ENCODE measurements at regions not wholly inside any gene's neighbourhood (a gene's known extent, or its start where the extent isn't known, plus 50 kb on each side); places are given as distances from the start of the nearest gene placed in this dataset.
A peak's percentile ranks its signal among the peaks of the same experiment; 100 is the strongest.

DNA sequence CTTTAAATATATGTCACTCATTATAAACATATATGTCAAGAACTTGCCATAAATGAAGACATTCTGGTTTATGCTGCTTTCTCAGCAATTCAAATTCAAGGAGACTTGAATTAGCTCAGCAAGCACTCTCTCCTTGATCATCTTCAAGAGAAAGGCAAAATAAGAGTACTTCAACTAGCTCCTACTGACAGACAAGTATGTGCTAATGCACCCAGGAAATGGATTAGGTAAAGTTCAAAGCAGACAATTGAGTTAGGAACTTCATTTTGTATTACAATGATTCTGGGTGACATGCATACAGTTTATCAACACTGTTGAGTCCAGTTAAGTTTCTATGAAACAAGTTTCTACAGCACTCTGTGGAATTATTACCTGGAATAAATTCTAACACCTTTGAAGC lies 455.9 kb upstream of the USP15 start:
- H3K18ac ChIP-seq (ENCODE audit: low read depth in 1 of 2, low read length in 2 of 2), result no peak overlapping the region
- H2BK5ac ChIP-seq (ENCODE audit: low read depth, low read length, poor library complexity, severe bottlenecking), result no peak overlapping the region
- H3K4me2 ChIP-seq (ENCODE audit: low read length, poor library complexity, severe bottlenecking), result no peak overlapping the region
- H4K91ac ChIP-seq (ENCODE audit: low read length), result no peak overlapping the region
- no peak overlapping the region for H3K23ac ChIP-seq (ENCODE audit: low read length in 2 of 2)
- H3K4me3 ChIP-seq (ENCODE audit: insufficient read depth in 1 of 2, low read depth in 1 of 2, low read length in 2 of 2), result no peak overlapping the region
- H3K4ac ChIP-seq (ENCODE audit: low read depth in 1 of 2, low read length in 2 of 2), result no peak overlapping the region
- H3K79me1 ChIP-seq (replicated peaks; ENCODE audit: low read length, poor library complexity, severe bottlenecking), result no peaks in the 10 kb centered on the region
- no peak overlapping the region for H2AFZ ChIP-seq (ENCODE audit: low read depth, low read length)
- H2AK5ac ChIP-seq (ENCODE audit: low read length, severe bottlenecking), result no peak overlapping the region
- H3K9ac ChIP-seq (ENCODE audit: low read length), result no peak overlapping the region
- H3K27ac ChIP-seq (ENCODE audit: low read length, poor library complexity, severe bottlenecking), result no peak overlapping the region
- H2BK15ac ChIP-seq (ENCODE audit: low read depth, poor library complexity, severe bottlenecking), result no peak overlapping the region
- H3K9me3 ChIP-seq (ENCODE audit: control insufficient read depth, low read length), result peaks cover 15% of the 10 kb centered on the region
- no peaks in the 10 kb centered on the region for H3K4me1 ChIP-seq (ENCODE audit: control insufficient read depth, insufficient read depth, low read depth, low read length)
- H3K36me3 ChIP-seq (ENCODE audit: control insufficient read depth in 1 of 2, insufficient read depth in 2 of 2, low read depth in 1 of 2, low read length in 2 of 2), result no peaks in the 10 kb centered on the region
- no peak overlapping the region for H4K8ac ChIP-seq (ENCODE audit: low read length)
- H3K14ac ChIP-seq (ENCODE audit: low read length in 2 of 2), result no peak overlapping the region
- no peak for DNase-seq
- no peak overlapping the region for H2BK12ac ChIP-seq (ENCODE audit: low read length in 2 of 2)
- H2BK120ac ChIP-seq (ENCODE audit: low read depth, low read length), result no peak overlapping the region
- no peaks in the 10 kb centered on the region for H3K27me3 ChIP-seq (ENCODE audit: control insufficient read depth in 1 of 2, insufficient read depth in 1 of 2, low read length in 2 of 2)

DNA sequence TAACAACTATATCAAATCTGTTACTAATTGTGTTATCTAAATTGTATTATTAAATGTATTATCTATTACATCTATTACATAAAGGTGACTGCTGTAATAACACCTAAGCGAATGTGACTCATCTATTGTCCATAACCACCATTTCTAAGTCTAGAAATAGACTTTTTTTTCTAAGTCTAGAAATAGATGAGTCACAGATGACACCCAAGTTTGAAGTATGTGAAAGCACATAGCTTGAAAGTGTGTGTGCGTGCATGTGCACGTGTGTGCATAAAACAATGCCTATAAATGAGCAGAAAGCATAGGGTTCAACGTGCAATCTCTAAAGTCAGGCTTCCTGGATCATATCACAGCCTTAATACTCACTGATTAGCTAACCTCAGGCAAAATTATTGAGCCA lies 451.3 kb upstream of the USP15 start:
- Histone ChIP-seq H2BK12ac (ENCODE audit: low read length in 2 of 2) (no peak overlapping the region), H4K8ac (ENCODE audit: low read length) (no peak overlapping the region), H3K4me3 (ENCODE audit: insufficient read depth in 1 of 2, low read depth in 1 of 2, low read length in 2 of 2) (no peak overlapping the region), H3K79me1 (replicated peaks; ENCODE audit: low read length, poor library complexity, severe bottlenecking) (no peaks in the 10 kb centered on the region), H3K36me3 (ENCODE audit: control insufficient read depth in 1 of 2, insufficient read depth in 2 of 2, low read depth in 1 of 2, low read length in 2 of 2) (no peaks in the 10 kb centered on the region), H2AK5ac (ENCODE audit: low read length, severe bottlenecking) (no peak overlapping the region), H2BK5ac (ENCODE audit: low read depth, low read length, poor library complexity, severe bottlenecking) (no peak overlapping the region), H3K23ac (ENCODE audit: low read length in 2 of 2) (no peak overlapping the region), H2BK15ac (ENCODE audit: low read depth, poor library complexity, severe bottlenecking) (no peak overlapping the region), H3K4ac (ENCODE audit: low read depth in 1 of 2, low read length in 2 of 2) (no peak overlapping the region), H3K9me3 (ENCODE audit: control insufficient read depth, low read length) (peaks cover 6% of the 10 kb centered on the region), H2AFZ (ENCODE audit: low read depth, low read length) (no peak overlapping the region), H3K4me2 (ENCODE audit: low read length, poor library complexity, severe bottlenecking) (no peak overlapping the region), H3K9ac (ENCODE audit: low read length) (no peak overlapping the region), H4K91ac (ENCODE audit: low read length) (no peak overlapping the region), H3K18ac (ENCODE audit: low read depth in 1 of 2, low read length in 2 of 2) (no peak overlapping the region), H3K27ac (ENCODE audit: low read length, poor library complexity, severe bottlenecking) (no peak overlapping the region), H3K4me1 (ENCODE audit: control insufficient read depth, insufficient read depth, low read depth, low read length) (no peaks in the 10 kb centered on the region), H2BK120ac (ENCODE audit: low read depth, low read length) (no peak overlapping the region), H3K27me3 (ENCODE audit: control insufficient read depth in 1 of 2, insufficient read depth in 1 of 2, low read length in 2 of 2) (no peaks in the 10 kb centered on the region), H3K14ac (ENCODE audit: low read length in 2 of 2) (no peak overlapping the region)
- WGBS, result 100% methylated on average over 1 of the region's 4 CpGs
- DNase-seq, result no peak

DNA sequence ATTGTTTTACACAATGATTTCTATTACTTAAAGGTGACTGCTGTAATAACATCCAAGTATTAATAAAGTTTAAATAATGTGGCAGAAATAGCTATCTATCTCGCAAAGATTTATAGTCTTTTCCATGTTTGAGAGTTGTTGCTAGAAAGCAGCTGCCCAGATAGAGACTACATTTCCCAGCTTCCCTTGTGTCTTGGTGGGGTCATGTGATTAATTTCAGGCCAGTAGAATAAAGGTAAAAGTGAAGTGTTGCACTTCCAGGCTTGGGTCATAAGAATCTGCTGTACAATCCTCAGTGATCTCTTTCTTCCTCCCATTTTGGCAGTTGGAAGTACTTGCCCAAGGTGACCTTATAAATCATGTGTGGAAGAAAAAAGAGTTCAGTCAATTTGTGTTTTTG lies 449.7 kb upstream of the USP15 start:
- no peak overlapping the region for H3K23ac ChIP-seq (ENCODE audit: low read length in 2 of 2)
- H4K8ac ChIP-seq (ENCODE audit: low read length), result no peak overlapping the region
- H2BK5ac ChIP-seq (ENCODE audit: low read depth, low read length, poor library complexity, severe bottlenecking), result no peak overlapping the region
- H3K4ac ChIP-seq (ENCODE audit: low read depth in 1 of 2, low read length in 2 of 2), result no peak overlapping the region
- H3K27ac ChIP-seq (ENCODE audit: low read length, poor library complexity, severe bottlenecking), result no peak overlapping the region
- no peaks in the 10 kb centered on the region for H3K79me1 ChIP-seq (replicated peaks; ENCODE audit: low read length, poor library complexity, severe bottlenecking)
- H3K9me3 ChIP-seq (ENCODE audit: control insufficient read depth, low read length), result peaks cover 6% of the 10 kb centered on the region
- no peaks in the 10 kb centered on the region for H3K27me3 ChIP-seq (ENCODE audit: control insufficient read depth in 1 of 2, insufficient read depth in 1 of 2, low read length in 2 of 2)
- no peak for DNase-seq
- H2AFZ ChIP-seq (ENCODE audit: low read depth, low read length), result no peak overlapping the region
- H3K36me3 ChIP-seq (ENCODE audit: control insufficient read depth in 1 of 2, insufficient read depth in 2 of 2, low read depth in 1 of 2, low read length in 2 of 2), result no peaks in the 10 kb centered on the region
- no peak overlapping the region for H2BK12ac ChIP-seq (ENCODE audit: low read length in 2 of 2)
- no peak overlapping the region for H3K14ac ChIP-seq (ENCODE audit: low read length in 2 of 2)
- H4K91ac ChIP-seq (ENCODE audit: low read length), result no peak overlapping the region
- H3K18ac ChIP-seq (ENCODE audit: low read depth in 1 of 2, low read length in 2 of 2), result no peak overlapping the region
- H3K4me3 ChIP-seq (ENCODE audit: insufficient read depth in 1 of 2, low read depth in 1 of 2, low read length in 2 of 2), result no peak overlapping the region
- WGBS, result 88% methylated on average over 1 of the region's 1 CpG
- H3K9ac ChIP-seq (ENCODE audit: low read length), result no peak overlapping the region
- no peak overlapping the region for H2BK15ac ChIP-seq (ENCODE audit: low read depth, poor library complexity, severe bottlenecking)
- no peak overlapping the region for H3K4me2 ChIP-seq (ENCODE audit: low read length, poor library complexity, severe bottlenecking)
- no peaks in the 10 kb centered on the region for H3K4me1 ChIP-seq (ENCODE audit: control insufficient read depth, insufficient read depth, low read depth, low read length)
- H2BK120ac ChIP-seq (ENCODE audit: low read depth, low read length), result no peak overlapping the region
- no peak overlapping the region for H2AK5ac ChIP-seq (ENCODE audit: low read length, severe bottlenecking)

DNA sequence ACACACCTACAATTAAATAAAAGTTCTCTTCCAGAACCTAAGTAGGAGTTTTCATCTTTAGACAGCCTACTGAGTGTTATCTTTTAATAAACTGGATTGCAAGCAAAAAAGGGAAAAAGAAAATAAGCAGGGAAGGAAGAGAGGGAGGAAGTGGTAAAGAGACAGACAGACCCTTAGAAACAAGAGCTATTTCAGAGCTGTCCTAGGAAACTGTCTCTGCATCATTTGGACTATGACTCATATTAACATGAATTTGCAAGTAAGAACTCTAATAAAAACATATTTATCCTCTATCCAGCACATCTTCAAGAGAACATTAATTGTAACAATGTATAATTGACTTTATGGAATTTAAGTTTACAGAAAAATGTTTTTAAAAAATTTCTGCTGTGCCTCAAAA lies 438.8 kb upstream of the USP15 start:
- H3K4me2 ChIP-seq (ENCODE audit: low read length, poor library complexity, severe bottlenecking), result no peak overlapping the region
- no peak overlapping the region for H4K8ac ChIP-seq (ENCODE audit: low read length)
- H2AFZ ChIP-seq (ENCODE audit: low read depth, low read length), result no peak overlapping the region
- H3K23ac ChIP-seq (ENCODE audit: low read length in 2 of 2), result no peak overlapping the region
- H2BK120ac ChIP-seq (ENCODE audit: low read depth, low read length), result no peak overlapping the region
- peaks cover 3% of the 10 kb centered on the region for H3K9me3 ChIP-seq (ENCODE audit: control insufficient read depth, low read length)
- no peak overlapping the region for H2BK12ac ChIP-seq (ENCODE audit: low read length in 2 of 2)
- H3K18ac ChIP-seq (ENCODE audit: low read depth in 1 of 2, low read length in 2 of 2), result no peak overlapping the region
- no peaks in the 10 kb centered on the region for H3K27me3 ChIP-seq (ENCODE audit: control insufficient read depth in 1 of 2, insufficient read depth in 1 of 2, low read length in 2 of 2)
- no peak overlapping the region for H2BK15ac ChIP-seq (ENCODE audit: low read depth, poor library complexity, severe bottlenecking)
- H3K14ac ChIP-seq (ENCODE audit: low read length in 2 of 2), result no peak overlapping the region
- H2AK5ac ChIP-seq (ENCODE audit: low read length, severe bottlenecking), result no peak overlapping the region
- H3K4me3 ChIP-seq (ENCODE audit: insufficient read depth in 1 of 2, low read depth in 1 of 2, low read length in 2 of 2), result no peak overlapping the region
- no peak overlapping the region for H3K27ac ChIP-seq (ENCODE audit: low read length, poor library complexity, severe bottlenecking)
- no peaks in the 10 kb centered on the region for H3K4me1 ChIP-seq (ENCODE audit: control insufficient read depth, insufficient read depth, low read depth, low read length)
- no peaks in the 10 kb centered on the region for H3K79me1 ChIP-seq (replicated peaks; ENCODE audit: low read length, poor library complexity, severe bottlenecking)
- H3K36me3 ChIP-seq (ENCODE audit: control insufficient read depth in 1 of 2, insufficient read depth in 2 of 2, low read depth in 1 of 2, low read length in 2 of 2), result no peaks in the 10 kb centered on the region
- H4K91ac ChIP-seq (ENCODE audit: low read length), result no peak overlapping the region
- no peak overlapping the region for H3K9ac ChIP-seq (ENCODE audit: low read length)
- peak; percentile 47 for DNase-seq
- H3K4ac ChIP-seq (ENCODE audit: low read depth in 1 of 2, low read length in 2 of 2), result no peak overlapping the region
- no peak overlapping the region for H2BK5ac ChIP-seq (ENCODE audit: low read depth, low read length, poor library complexity, severe bottlenecking)

Data from mesenchymal stem cell (in vitro differentiated cells and primary cell).